Suprapubic skin (tissue), 4 donors: ENCODE measurements at regions not wholly inside any gene's neighbourhood (a gene's known extent, or its start where the extent isn't known, plus 50 kb on each side); places are given as distances from the start of the nearest gene placed in this dataset.

ENCODE experiments used
- EP300 ChIP-seq: sonication (generic); formaldehyde crosslinking; IDR thresholded peaks from one replicate; pipeline ENCODE4 v1.6.1; 2017; ENCODE audit warnings: antibody characterized with exemption
- POLR2A ChIP-seq, 2 donors: fragments of 450-650 bp; IDR thresholded peaks; one replicate each; pipeline ENCODE4 v1.6.1; 2017; ENCODE audit warnings: antibody characterized with exemption in 2 of 2, mild to moderate bottlenecking in 2 of 2, moderate library complexity in 2 of 2
- POLR2AphosphoS5 ChIP-seq, 3 donors: sonication (generic); formaldehyde crosslinking; IDR thresholded peaks; one replicate each; pipeline ENCODE4 v1.6.1; 2017; ENCODE audit warnings: antibody characterized with exemption in 3 of 3
- TF ChIP-seq, protein P1 (sequence below), 2 donors: fragments of 200-600 bp in 1 of 2; fragments of 450-650 bp in 1 of 2; sonication (generic) in 1 of 2; IDR thresholded peaks; one replicate each; pipeline ENCODE4 v1.5.1; 2016 to 2019; ENCODE audit warnings: antibody characterized with exemption in 2 of 2, mild to moderate bottlenecking in 1 of 2, moderate library complexity in 1 of 2

DNA sequence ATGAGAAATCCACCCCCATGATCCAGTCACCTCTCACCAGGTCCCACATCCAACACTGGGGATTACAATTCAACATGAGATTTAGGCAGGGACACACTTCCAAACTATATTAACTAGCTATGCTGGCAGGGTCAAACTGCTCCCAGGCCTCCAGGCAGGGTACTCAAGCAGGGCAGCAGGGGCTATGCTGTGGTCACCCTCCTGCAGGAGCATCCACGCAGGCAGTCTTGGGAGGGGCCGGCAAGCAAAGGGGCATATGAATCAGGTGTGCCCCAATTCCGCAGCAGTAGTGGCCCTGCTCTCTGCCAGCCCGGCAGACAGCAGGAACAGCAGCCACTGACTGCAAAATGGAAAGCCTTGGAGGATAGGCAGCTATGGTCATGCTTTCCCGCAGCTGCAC is 74.6 kb upstream of the PRDX4 start:
- TF ChIP-seq, protein P1, sequence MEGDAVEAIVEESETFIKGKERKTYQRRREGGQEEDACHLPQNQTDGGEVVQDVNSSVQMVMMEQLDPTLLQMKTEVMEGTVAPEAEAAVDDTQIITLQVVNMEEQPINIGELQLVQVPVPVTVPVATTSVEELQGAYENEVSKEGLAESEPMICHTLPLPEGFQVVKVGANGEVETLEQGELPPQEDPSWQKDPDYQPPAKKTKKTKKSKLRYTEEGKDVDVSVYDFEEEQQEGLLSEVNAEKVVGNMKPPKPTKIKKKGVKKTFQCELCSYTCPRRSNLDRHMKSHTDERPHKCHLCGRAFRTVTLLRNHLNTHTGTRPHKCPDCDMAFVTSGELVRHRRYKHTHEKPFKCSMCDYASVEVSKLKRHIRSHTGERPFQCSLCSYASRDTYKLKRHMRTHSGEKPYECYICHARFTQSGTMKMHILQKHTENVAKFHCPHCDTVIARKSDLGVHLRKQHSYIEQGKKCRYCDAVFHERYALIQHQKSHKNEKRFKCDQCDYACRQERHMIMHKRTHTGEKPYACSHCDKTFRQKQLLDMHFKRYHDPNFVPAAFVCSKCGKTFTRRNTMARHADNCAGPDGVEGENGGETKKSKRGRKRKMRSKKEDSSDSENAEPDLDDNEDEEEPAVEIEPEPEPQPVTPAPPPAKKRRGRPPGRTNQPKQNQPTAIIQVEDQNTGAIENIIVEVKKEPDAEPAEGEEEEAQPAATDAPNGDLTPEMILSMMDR (IDR thresholded peaks at IDR 0.05): no peak
- TF ChIP-seq POLR2AphosphoS5 (IDR thresholded peaks at IDR 0.05): no peak
- no peak for TF ChIP-seq POLR2A (IDR thresholded peaks at IDR 0.05)
- no peak for TF ChIP-seq EP300
